ENCODE measurements at regions not wholly inside any gene's neighbourhood (a gene's known extent, or its start where the extent isn't known, plus 50 kb on each side); places are given as distances from the start of the nearest gene placed in this dataset.

DNA sequence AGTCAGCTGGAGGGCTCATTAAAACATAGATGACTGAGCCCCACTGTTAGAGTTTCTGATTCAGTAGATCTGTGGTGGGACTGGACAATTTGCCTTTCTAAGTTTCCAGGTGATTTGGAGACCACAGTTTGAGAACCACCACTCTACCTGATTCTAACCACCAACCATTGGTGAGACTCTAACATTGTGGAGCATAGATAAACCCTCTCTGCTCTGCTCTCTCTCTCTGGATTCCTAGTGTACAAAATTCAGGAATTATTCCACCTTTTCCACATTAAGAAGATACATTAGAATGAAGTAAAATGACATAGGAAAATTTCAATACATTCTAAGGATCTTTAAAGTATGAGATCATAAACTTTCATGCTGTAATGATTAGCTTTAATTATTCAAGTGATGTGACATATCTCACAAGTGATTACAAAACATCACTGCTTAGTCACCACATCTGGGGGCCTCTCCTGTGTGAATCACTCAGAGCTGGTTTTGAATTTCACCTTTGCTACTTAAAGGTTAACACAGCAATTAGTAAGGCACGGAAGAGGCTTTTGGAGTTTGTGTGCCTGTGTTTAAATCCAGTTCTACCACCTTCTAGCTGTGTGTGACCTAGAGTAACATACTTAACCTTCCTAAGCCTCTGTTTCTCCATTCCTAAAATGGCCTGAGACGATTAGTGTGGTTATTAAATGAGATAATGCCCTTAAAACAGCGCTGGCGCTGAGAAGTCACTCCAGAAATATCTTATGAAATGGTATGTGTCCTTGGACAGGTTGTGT lies 78.5 kb upstream of the NBEA start:
- Histone ChIP-seq H2AFZ (ENCODE audit: insufficient read depth, low read depth, low read length, poor library complexity, severe bottlenecking) (no peak overlapping the region), H3K4me2 (replicated peaks; ENCODE audit: extremely low read depth, low read length, poor library complexity, severe bottlenecking) (no peak overlapping the region), H3K4me1 (ENCODE audit: control insufficient read depth in 1 of 2, insufficient read depth in 2 of 2, low read length in 2 of 2) (no peaks in the 10 kb centered on the region), H3K4me3 (replicated peaks in 1 of 3; ENCODE audit: low read depth in 2 of 3, low read length in 3 of 3) (no peak overlapping the region), H3K27ac (ENCODE audit: low read depth in 1 of 2, low read length in 2 of 2) (no peak overlapping the region), H3K27me3 (ENCODE audit: control insufficient read depth in 2 of 2, insufficient read depth in 2 of 2, low read length in 2 of 2) (no peaks in the 10 kb centered on the region), H3K9ac (ENCODE audit: insufficient read depth, low read length, poor library complexity, severe bottlenecking) (no peak overlapping the region), H3K36me3 (replicated peaks in 1 of 2; ENCODE audit: control insufficient read depth in 1 of 2, insufficient read depth in 2 of 2, low read length in 2 of 2) (no peaks in the 10 kb centered on the region), H4K20me1 (ENCODE audit: insufficient read depth, low read length) (no peaks in the 10 kb centered on the region), H3K79me2 (ENCODE audit: insufficient read depth, low read length) (no peaks in the 10 kb centered on the region), H3K9me3 (replicated peaks in 1 of 2; ENCODE audit: control insufficient read depth in 1 of 2, insufficient read depth in 1 of 2, low read length in 2 of 2) (peaks cover 0 to 4% of the 10 kb centered on the region in 2 donors)
- WGBS (ENCODE audit: insufficient coverage): no CpG with 5 or more reads among the region's 4 CpGs
- no peak for DNase-seq
- TF ChIP-seq, protein P1, sequence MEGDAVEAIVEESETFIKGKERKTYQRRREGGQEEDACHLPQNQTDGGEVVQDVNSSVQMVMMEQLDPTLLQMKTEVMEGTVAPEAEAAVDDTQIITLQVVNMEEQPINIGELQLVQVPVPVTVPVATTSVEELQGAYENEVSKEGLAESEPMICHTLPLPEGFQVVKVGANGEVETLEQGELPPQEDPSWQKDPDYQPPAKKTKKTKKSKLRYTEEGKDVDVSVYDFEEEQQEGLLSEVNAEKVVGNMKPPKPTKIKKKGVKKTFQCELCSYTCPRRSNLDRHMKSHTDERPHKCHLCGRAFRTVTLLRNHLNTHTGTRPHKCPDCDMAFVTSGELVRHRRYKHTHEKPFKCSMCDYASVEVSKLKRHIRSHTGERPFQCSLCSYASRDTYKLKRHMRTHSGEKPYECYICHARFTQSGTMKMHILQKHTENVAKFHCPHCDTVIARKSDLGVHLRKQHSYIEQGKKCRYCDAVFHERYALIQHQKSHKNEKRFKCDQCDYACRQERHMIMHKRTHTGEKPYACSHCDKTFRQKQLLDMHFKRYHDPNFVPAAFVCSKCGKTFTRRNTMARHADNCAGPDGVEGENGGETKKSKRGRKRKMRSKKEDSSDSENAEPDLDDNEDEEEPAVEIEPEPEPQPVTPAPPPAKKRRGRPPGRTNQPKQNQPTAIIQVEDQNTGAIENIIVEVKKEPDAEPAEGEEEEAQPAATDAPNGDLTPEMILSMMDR (IDR thresholded peaks at IDR 0.05): no peak
- H3K4me3 Mint-ChIP-seq: no peak overlapping the region
- H3K36me3 Mint-ChIP-seq: no peaks in the 10 kb centered on the region
- peaks cover 0 to 1% (median 0%) of the 10 kb centered on the region in 3 donors for H3K27me3 Mint-ChIP-seq (ENCODE audit: low read depth in 3 of 3)
- no peak overlapping the region for H3K27ac Mint-ChIP-seq
- H3K4me1 Mint-ChIP-seq: no peaks in the 10 kb centered on the region
- intact Hi-C loops (cut with micrococcal nuclease): no loop called here
- H3K9me3 Mint-ChIP-seq: peaks cover 0 to 8% (median 4%) of the 10 kb centered on the region in 7 donors

DNA sequence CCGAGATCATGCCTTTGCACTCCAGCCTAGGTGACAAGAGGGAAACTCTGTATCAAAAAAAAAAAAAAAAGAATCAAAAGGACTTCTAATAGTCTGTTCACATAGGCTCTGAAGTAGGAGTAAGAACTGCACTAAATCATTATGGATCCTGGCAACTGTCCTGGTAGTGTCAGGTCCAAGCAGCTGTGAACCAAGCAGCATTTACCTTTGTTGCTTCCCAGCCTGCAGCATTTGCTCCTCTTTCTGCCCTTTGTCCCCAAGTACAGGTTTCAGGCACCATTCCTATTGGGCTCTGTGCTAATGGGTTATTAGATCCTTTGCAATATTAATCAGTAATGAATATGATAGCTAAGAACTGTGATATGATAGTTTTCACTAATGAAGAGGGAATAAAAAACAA lies 77.4 kb upstream of the NBEA start:
- H3K79me2 ChIP-seq (ENCODE audit: insufficient read depth, low read length): no peaks in the 10 kb centered on the region
- no peak overlapping the region for H3K4me3 ChIP-seq (replicated peaks in 1 of 3; ENCODE audit: low read depth in 2 of 3, low read length in 3 of 3)
- Mint-ChIP-seq H3K4me1 (no peaks in the 10 kb centered on the region), H3K27ac (no peak overlapping the region), H3K27me3 (ENCODE audit: low read depth in 3 of 3) (peaks cover 0 to 1% (median 0%) of the 10 kb centered on the region in 3 donors), H3K9me3 (peaks cover 0 to 8% (median 4%) of the 10 kb centered on the region in 7 donors), H3K36me3 (no peaks in the 10 kb centered on the region), H3K4me3 (no peak overlapping the region)
- WGBS (ENCODE audit: insufficient coverage): 100% methylated on average over 1 of the region's 1 CpG
- intact Hi-C loops (cut with micrococcal nuclease): no loop called here
- DNase-seq: no peak
- no peak overlapping the region for H3K27ac ChIP-seq (ENCODE audit: low read depth in 1 of 2, low read length in 2 of 2)
- no peaks in the 10 kb centered on the region for H3K27me3 ChIP-seq (ENCODE audit: control insufficient read depth in 2 of 2, insufficient read depth in 2 of 2, low read length in 2 of 2)
- no peaks in the 10 kb centered on the region for H3K36me3 ChIP-seq (replicated peaks in 1 of 2; ENCODE audit: control insufficient read depth in 1 of 2, insufficient read depth in 2 of 2, low read length in 2 of 2)
- H3K9me3 ChIP-seq (replicated peaks in 1 of 2; ENCODE audit: control insufficient read depth in 1 of 2, insufficient read depth in 1 of 2, low read length in 2 of 2): peaks cover 0 to under 1% of the 10 kb centered on the region in 2 donors
- no peak overlapping the region for H3K9ac ChIP-seq (ENCODE audit: insufficient read depth, low read length, poor library complexity, severe bottlenecking)
- H2AFZ ChIP-seq (ENCODE audit: insufficient read depth, low read depth, low read length, poor library complexity, severe bottlenecking): no peak overlapping the region
- no peaks in the 10 kb centered on the region for H4K20me1 ChIP-seq (ENCODE audit: insufficient read depth, low read length)
- no peaks in the 10 kb centered on the region for H3K4me1 ChIP-seq (ENCODE audit: control insufficient read depth in 1 of 2, insufficient read depth in 2 of 2, low read length in 2 of 2)
- no peak overlapping the region for H3K4me2 ChIP-seq (replicated peaks; ENCODE audit: extremely low read depth, low read length, poor library complexity, severe bottlenecking)
- TF ChIP-seq, protein P1 (IDR thresholded peaks at IDR 0.05): no peak
